ENCODE measurements at regions not wholly inside any gene's neighbourhood (a gene's known extent, or its start where the extent isn't known, plus 50 kb on each side); places are given as distances from the start of the nearest gene placed in this dataset.

DNA sequence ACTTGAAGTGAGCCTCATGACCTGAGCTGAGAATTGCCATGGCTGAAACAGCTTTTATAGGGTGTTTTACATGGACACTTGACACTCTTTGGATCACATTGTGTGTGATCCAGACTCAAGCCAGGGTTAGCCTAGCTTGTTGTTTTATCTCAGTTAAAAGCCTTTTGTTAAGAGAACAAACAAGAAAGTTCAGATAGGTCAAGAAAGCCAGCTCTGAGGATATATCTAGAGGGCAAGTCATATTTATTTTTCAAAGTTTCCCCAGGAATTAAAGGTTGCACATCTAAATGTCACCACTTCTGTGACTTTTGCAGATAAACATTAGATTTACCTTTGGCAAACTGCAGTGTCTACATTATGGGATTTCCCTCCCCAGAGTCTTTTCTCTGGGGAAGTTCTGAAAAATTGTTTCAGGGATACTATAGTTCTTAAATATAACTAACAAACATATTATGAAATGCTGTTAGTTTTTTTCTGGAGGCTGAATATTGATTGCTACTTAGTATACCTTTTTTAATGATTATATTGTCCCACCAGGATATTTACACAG lies 134.5 kb downstream of the C9orf152 start:
- TF ChIP-seq POLR2AphosphoS5 (IDR thresholded peaks at IDR 0.05): no peak
- no peak for TF ChIP-seq EP300 (IDR thresholded peaks at IDR 0.05)
- no peak for TF ChIP-seq POLR2A (IDR thresholded peaks at IDR 0.05)
- TF ChIP-seq, protein P1, sequence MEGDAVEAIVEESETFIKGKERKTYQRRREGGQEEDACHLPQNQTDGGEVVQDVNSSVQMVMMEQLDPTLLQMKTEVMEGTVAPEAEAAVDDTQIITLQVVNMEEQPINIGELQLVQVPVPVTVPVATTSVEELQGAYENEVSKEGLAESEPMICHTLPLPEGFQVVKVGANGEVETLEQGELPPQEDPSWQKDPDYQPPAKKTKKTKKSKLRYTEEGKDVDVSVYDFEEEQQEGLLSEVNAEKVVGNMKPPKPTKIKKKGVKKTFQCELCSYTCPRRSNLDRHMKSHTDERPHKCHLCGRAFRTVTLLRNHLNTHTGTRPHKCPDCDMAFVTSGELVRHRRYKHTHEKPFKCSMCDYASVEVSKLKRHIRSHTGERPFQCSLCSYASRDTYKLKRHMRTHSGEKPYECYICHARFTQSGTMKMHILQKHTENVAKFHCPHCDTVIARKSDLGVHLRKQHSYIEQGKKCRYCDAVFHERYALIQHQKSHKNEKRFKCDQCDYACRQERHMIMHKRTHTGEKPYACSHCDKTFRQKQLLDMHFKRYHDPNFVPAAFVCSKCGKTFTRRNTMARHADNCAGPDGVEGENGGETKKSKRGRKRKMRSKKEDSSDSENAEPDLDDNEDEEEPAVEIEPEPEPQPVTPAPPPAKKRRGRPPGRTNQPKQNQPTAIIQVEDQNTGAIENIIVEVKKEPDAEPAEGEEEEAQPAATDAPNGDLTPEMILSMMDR (IDR thresholded peaks at IDR 0.05): no peak
- no peaks in the 10 kb centered on the region for H3K36me3 ChIP-seq
- no peak for DNase-seq
- no peak overlapping the region for H3K4me3 ChIP-seq
- intact Hi-C loops (cut with DNase I): no loop called here
- H3K4me1 ChIP-seq: peaks cover 0 to 33% (median 17%) of the 10 kb centered on the region in 4 donors
- no peaks in the 10 kb centered on the region for H3K27me3 ChIP-seq
- no peaks in the 10 kb centered on the region for H3K9me3 ChIP-seq
- peak overlapping the region in 1 of 4 donors; percentile 18 for H3K27ac ChIP-seq

DNA sequence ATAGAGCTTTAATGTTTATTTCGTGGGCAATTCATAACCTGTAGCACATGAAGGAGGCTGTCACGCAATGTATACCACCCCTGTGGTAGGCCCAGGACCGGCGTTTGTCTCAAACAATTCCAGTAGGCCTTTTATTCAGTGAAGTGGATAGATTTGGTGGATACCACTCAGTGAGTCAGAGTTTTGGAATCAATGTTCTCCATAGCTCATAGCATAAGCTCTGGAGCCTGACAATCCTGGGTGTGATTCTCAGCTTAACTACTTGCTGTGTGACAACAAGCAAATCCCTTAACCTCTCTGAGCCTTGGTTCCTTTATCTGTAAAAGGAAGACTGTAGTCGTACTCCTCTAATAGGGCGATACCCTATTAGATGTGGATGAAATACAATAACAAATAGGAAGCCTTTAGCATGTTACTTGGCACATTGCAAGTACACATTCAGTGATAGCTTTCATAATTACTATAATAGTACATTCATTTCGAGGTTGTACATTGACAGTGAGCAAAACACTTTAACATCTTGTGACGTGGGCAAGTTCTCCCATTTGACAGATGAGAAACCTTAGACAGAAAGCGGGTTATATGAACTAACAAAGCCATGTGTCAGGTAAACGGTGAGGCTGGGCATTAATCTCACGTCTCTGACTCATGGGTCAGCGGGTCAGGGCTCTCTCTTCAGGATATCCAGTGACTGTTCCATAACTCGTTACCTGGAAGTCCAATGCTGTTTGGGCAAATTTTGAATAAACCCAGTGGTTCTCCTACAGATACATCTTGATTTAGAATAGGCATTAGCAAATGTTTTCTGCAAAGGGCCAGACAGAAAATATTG lies 130.8 kb downstream of the C9orf152 start:
- DNase-seq: no peak
- H3K9me3 ChIP-seq: no peaks in the 10 kb centered on the region
- intact Hi-C loops (cut with DNase I): no loop called here
- no peak overlapping the region for H3K4me3 ChIP-seq
- TF ChIP-seq POLR2A (IDR thresholded peaks at IDR 0.05) (no peak), EP300 (IDR thresholded peaks at IDR 0.05) (no peak), POLR2AphosphoS5 (IDR thresholded peaks at IDR 0.05) (no peak)
- TF ChIP-seq, protein P1 (IDR thresholded peaks at IDR 0.05): no peak
- H3K27me3 ChIP-seq: no peaks in the 10 kb centered on the region
- peak overlapping the region in 1 of 4 donors; percentile 45 for H3K27ac ChIP-seq
- peaks cover 0 to 32% (median 22%) of the 10 kb centered on the region in 4 donors for H3K4me1 ChIP-seq
- H3K36me3 ChIP-seq: no peaks in the 10 kb centered on the region
- WGBS, 2 donors: 76 to 84% methylated on average over 13 of the region's 13 CpGs

DNA sequence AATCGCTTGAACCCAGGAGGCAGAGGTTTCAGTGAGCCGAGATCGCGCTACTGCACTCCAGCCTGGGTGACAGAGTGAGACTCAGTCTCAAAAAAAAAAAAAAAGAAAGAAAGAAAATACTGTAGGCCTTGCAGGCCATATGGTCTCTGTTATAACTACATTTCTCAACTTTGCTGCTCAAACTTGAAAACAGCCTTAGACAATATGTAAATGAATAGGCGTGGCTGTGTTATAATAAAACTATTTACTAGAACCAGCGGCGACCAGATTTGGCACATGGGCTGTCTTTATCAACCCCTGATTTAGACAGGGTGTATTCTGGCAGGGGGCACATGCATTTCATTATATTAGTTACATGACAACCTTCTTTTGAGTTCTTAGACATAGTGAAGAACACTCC lies 130.0 kb downstream of the C9orf152 start:
- Histone ChIP-seq H3K36me3 (no peaks in the 10 kb centered on the region), H3K27me3 (no peaks in the 10 kb centered on the region), H3K27ac (peak overlapping the region in 2 of 4 donors; percentile 6 to 45), H3K9me3 (no peaks in the 10 kb centered on the region), H3K4me3 (no peak overlapping the region), H3K4me1 (peaks cover 0 to 28% (median 21%) of the 10 kb centered on the region in 4 donors)
- intact Hi-C loops (cut with DNase I): no loop called here
- WGBS, 2 donors: 75 to 78% methylated on average over 7 of the region's 7 CpGs
- TF ChIP-seq, protein P1 (IDR thresholded peaks at IDR 0.05): no peak
- TF ChIP-seq POLR2A (IDR thresholded peaks at IDR 0.05) (no peak), EP300 (IDR thresholded peaks at IDR 0.05) (no peak), POLR2AphosphoS5 (IDR thresholded peaks at IDR 0.05) (no peak)
- no peak for DNase-seq

DNA sequence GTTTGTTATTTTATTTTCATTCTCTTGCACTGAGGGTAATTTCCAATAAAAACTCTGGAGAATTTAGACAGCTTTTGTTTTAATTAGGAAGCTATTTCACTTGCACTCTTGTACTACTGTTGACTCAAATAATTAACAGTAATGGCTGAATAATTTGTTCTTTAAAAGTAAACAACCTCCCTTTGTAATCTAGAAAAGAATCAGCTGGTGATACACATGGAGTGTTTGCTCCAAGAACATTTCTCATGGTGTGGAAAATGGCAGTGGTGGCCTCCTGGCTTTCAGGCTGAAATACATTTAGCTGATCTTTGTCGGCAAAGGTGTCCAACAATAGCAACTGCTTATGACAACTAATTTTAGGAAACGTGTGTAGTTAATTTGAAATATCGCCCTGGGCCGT lies 129.4 kb downstream of the C9orf152 start:
- H3K36me3 ChIP-seq: no peaks in the 10 kb centered on the region
- no peaks in the 10 kb centered on the region for H3K27me3 ChIP-seq
- no peaks in the 10 kb centered on the region for H3K9me3 ChIP-seq
- peaks cover 0 to 24% (median 19%) of the 10 kb centered on the region in 4 donors for H3K4me1 ChIP-seq
- no peak overlapping the region for H3K4me3 ChIP-seq
- H3K27ac ChIP-seq: peak overlapping the region in 2 of 4 donors; percentile 6 to 45
- intact Hi-C loops (cut with DNase I): no loop called here
- no peak for DNase-seq
- TF ChIP-seq POLR2AphosphoS5 (IDR thresholded peaks at IDR 0.05): no peak
- TF ChIP-seq, protein P1 (IDR thresholded peaks at IDR 0.05): no peak
- TF ChIP-seq POLR2A (IDR thresholded peaks at IDR 0.05): no peak
- no peak for TF ChIP-seq EP300 (IDR thresholded peaks at IDR 0.05)
- 86 to 89% methylated on average over 4 of the region's 4 CpGs for WGBS, 2 donors
